GM12873 (cell line): ENCODE measurements at regions not wholly inside any gene's neighbourhood (a gene's known extent, or its start where the extent isn't known, plus 50 kb on each side); places are given as distances from the start of the nearest gene placed in this dataset.

Experiments
- CTCF ChIP-seq: IDR thresholded peaks from 2 replicates; pipeline ENCODE4 v1.5.1; 2012; ENCODE audit warnings: low read depth, mild to moderate bottlenecking, moderate library complexity, low read length, control low read depth; ENCODE audit not compliant: insufficient read depth; ENCODE audit errors: missing control alignments

- no peak for TF ChIP-seq CTCF
Measured at GRCh38 chr5:160960592-160960991, 108.6 kb upstream of the ATP10B start.

GRCh38 chr5:160959804-160960203 is 107.8 kb upstream of the ATP10B start:
- TF ChIP-seq CTCF: no peak

GRCh38 chr5:160957312-160957861 is 105.4 kb upstream of the ATP10B start:
- TF ChIP-seq CTCF: no peak

- no peak for TF ChIP-seq CTCF
Measured at GRCh38 chr5:160956051-160956450, 104.0 kb upstream of the ATP10B start.

- TF ChIP-seq CTCF: no peak
Measured at GRCh38 chr5:160950311-160950710, 98.3 kb upstream of the ATP10B start.

GRCh38 chr5:160940725-160941124 is 88.7 kb upstream of the ATP10B start:
- TF ChIP-seq CTCF: no peak

- TF ChIP-seq CTCF: no peak
Measured at GRCh38 chr5:160938532-160938931, 86.5 kb upstream of the ATP10B start.
